ENCODE measurements at regions not wholly inside any gene's neighbourhood (a gene's known extent, or its start where the extent isn't known, plus 50 kb on each side); places are given as distances from the start of the nearest gene placed in this dataset.
"Not testable (repeated sequence)": the region's sequence is repeated elsewhere in the genome, so short reads cannot be mapped to it uniquely, and the experiment has no call there.

DNA sequence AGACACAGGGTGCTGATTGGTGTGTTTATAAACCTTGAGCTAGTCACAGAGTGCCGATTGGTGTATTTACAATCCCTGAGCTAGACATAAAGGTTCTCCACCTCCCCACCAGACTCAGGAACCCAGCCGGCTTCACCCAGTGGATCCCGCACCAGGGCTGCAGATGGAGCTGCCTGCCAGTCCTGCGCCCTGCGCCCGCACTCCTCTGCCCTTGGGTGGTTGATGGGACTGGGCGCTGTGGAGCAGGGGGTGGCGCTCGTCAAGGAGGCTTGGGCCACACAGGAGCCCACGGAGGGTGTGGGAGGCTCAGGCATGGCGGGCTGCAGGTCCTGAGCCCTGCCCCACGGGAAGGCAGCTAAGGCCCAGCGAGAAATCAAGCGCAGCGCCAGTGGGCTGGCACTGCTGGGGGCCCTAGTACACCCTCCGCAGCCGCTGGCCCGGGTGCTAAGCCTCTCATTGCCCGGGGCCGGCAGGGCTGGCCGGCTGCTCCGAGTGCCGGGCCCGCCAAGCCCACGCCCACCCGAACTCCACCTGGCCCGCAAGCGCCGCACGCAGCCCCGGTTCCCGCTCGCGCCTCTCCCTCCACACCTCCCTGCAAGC is 1049.6 kb downstream of the CDH11 start:
- not testable (repeated sequence) for H3K4me3 Mint-ChIP-seq; H3K27ac Mint-ChIP-seq; H3K27me3 Mint-ChIP-seq (ENCODE audit: low read depth); ATAC-seq (replicated peaks in 1 of 2); H3K36me3 Mint-ChIP-seq (ENCODE audit: insufficient read depth in 2 of 2); DNase-seq; H3K4me1 Mint-ChIP-seq (ENCODE audit: low read depth)
- peaks cover 17 to 24% of the 10 kb centered on the region in 2 donors for H3K9me3 Mint-ChIP-seq

- H3K4me3 Mint-ChIP-seq, result no peak overlapping the region
- H3K27ac Mint-ChIP-seq, result no peak overlapping the region
- H3K36me3 Mint-ChIP-seq (ENCODE audit: insufficient read depth in 2 of 2), result peaks cover 0 to 6% of the 10 kb centered on the region in 2 donors
- DNase-seq (no peak), ATAC-seq (replicated peaks in 1 of 2) (no peak)
- no peaks in the 10 kb centered on the region for H3K27me3 Mint-ChIP-seq (ENCODE audit: low read depth)
- peaks cover 13 to 18% of the 10 kb centered on the region in 2 donors for H3K9me3 Mint-ChIP-seq
- H3K4me1 Mint-ChIP-seq (ENCODE audit: low read depth), result no peaks in the 10 kb centered on the region
These were observed 1056.3 kb downstream of the CDH11 start for GRCh38 chr16:64065523-64065922.

- H3K4me1 Mint-ChIP-seq (ENCODE audit: low read depth), result no peaks in the 10 kb centered on the region
- no peak for ATAC-seq (replicated peaks in 1 of 2)
- peaks cover 7% of the 10 kb centered on the region in 2 donors for H3K9me3 Mint-ChIP-seq
- no peak for DNase-seq
- H3K36me3 Mint-ChIP-seq (ENCODE audit: insufficient read depth in 2 of 2), result no peaks in the 10 kb centered on the region
- H3K27ac Mint-ChIP-seq, result no peak overlapping the region
- H3K4me3 Mint-ChIP-seq, result no peak overlapping the region
- no peaks in the 10 kb centered on the region for H3K27me3 Mint-ChIP-seq (ENCODE audit: low read depth)
These were observed 1060.2 kb downstream of the CDH11 start for GRCh38 chr16:64061621-64062020.

DNA sequence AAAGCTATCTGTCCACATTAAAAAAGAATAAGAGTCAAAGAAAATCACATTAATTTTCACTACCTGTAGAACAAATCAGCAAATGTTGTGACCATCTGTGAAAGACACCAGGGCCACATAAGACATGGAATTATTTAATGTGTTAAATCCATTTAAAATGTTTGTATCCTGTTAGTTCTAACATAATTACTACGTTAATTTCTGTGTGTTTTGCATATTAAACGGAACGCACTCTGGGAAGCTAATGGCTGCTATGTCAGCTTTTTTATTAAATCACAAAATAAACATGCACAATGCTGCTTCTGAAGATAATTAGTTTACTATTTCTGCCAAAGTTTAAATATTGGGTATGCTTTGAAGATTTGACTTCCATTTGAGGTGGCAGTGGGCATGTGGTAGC is 1061.2 kb downstream of the CDH11 start:
- DNase-seq (no peak), ATAC-seq (replicated peaks in 1 of 2) (no peak)
- H3K36me3 Mint-ChIP-seq (ENCODE audit: insufficient read depth in 2 of 2), result no peaks in the 10 kb centered on the region
- no peaks in the 10 kb centered on the region for H3K4me1 Mint-ChIP-seq (ENCODE audit: low read depth)
- no peak overlapping the region for H3K27ac Mint-ChIP-seq
- no peak overlapping the region for H3K4me3 Mint-ChIP-seq
- H3K27me3 Mint-ChIP-seq (ENCODE audit: low read depth), result no peaks in the 10 kb centered on the region
- H3K9me3 Mint-ChIP-seq, result peaks cover 8 to 10% of the 10 kb centered on the region in 2 donors

GRCh38 chr16:64058685-64059084 is 1063.2 kb downstream of the CDH11 start:
- DNase-seq, result no peak
- no peak overlapping the region for H3K27ac Mint-ChIP-seq
- H3K27me3 Mint-ChIP-seq (ENCODE audit: low read depth), result no peaks in the 10 kb centered on the region
- no peak for ATAC-seq (replicated peaks in 1 of 2)
- H3K4me1 Mint-ChIP-seq (ENCODE audit: low read depth), result no peaks in the 10 kb centered on the region
- peaks cover 7 to 8% of the 10 kb centered on the region in 2 donors for H3K9me3 Mint-ChIP-seq
- H3K4me3 Mint-ChIP-seq, result no peak overlapping the region
- no peaks in the 10 kb centered on the region for H3K36me3 Mint-ChIP-seq (ENCODE audit: insufficient read depth in 2 of 2)

DNA sequence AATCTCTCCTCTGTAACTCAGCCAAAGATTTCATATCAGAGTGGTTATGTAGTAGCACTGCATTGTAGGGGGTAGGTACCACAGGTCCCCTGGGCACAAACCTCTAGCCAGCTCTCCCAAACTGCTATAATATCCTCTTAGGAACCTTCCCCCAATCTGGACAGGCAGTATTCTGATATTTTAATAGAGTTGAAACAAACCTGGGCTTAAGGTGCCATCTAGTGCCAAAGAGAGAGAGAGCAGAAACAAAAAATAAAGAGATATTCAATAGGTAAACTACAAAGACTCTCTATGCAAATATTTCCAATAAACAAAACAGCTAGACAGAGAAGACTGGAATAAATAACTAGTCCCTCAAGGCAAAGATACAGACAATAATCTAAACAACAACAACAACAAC is 1070.0 kb downstream of the CDH11 start:
- Mint-ChIP-seq H3K27me3 (ENCODE audit: low read depth) (no peaks in the 10 kb centered on the region), H3K9me3 (peaks cover 10% of the 10 kb centered on the region in 2 donors), H3K4me3 (no peak overlapping the region), H3K27ac (no peak overlapping the region), H3K36me3 (ENCODE audit: insufficient read depth in 2 of 2) (peaks cover 0 to 6% of the 10 kb centered on the region in 2 donors), H3K4me1 (ENCODE audit: low read depth) (no peaks in the 10 kb centered on the region)
- no peak for DNase-seq
- no peak for ATAC-seq (replicated peaks in 1 of 2)

GRCh38 chr16:64047878-64048277 is 1074.0 kb downstream of the CDH11 start:
- ATAC-seq (replicated peaks in 1 of 2), result no peak
- H3K27ac Mint-ChIP-seq, result no peak overlapping the region
- peaks cover 0 to 8% of the 10 kb centered on the region in 2 donors for H3K36me3 Mint-ChIP-seq (ENCODE audit: insufficient read depth in 2 of 2)
- no peak for DNase-seq
- peaks cover 7 to 13% of the 10 kb centered on the region in 2 donors for H3K9me3 Mint-ChIP-seq
- no peak overlapping the region for H3K4me3 Mint-ChIP-seq
- H3K4me1 Mint-ChIP-seq (ENCODE audit: low read depth), result no peaks in the 10 kb centered on the region
- no peaks in the 10 kb centered on the region for H3K27me3 Mint-ChIP-seq (ENCODE audit: low read depth)

GRCh38 chr16:64047207-64047606 is 1074.7 kb downstream of the CDH11 start:
- H3K4me3 Mint-ChIP-seq, result no peak overlapping the region
- ATAC-seq (replicated peaks in 1 of 2) (no peak), DNase-seq (no peak)
- no peaks in the 10 kb centered on the region for H3K27me3 Mint-ChIP-seq (ENCODE audit: low read depth)
- peaks cover 7 to 13% of the 10 kb centered on the region in 2 donors for H3K9me3 Mint-ChIP-seq
- peaks cover under 1 to 8% of the 10 kb centered on the region in 2 donors for H3K36me3 Mint-ChIP-seq (ENCODE audit: insufficient read depth in 2 of 2)
- H3K4me1 Mint-ChIP-seq (ENCODE audit: low read depth), result no peaks in the 10 kb centered on the region
- no peak overlapping the region for H3K27ac Mint-ChIP-seq

GRCh38 chr16:64035337-64035736 is 1086.5 kb downstream of the CDH11 start:
- DNase-seq (no peak), ATAC-seq (replicated peaks in 1 of 2) (no peak)
- Mint-ChIP-seq H3K27me3 (ENCODE audit: low read depth) (no peaks in the 10 kb centered on the region), H3K4me3 (no peak overlapping the region), H3K27ac (no peak overlapping the region), H3K36me3 (ENCODE audit: insufficient read depth in 2 of 2) (no peaks in the 10 kb centered on the region), H3K9me3 (peaks cover 9 to 12% of the 10 kb centered on the region in 2 donors), H3K4me1 (ENCODE audit: low read depth) (no peaks in the 10 kb centered on the region)

DNA sequence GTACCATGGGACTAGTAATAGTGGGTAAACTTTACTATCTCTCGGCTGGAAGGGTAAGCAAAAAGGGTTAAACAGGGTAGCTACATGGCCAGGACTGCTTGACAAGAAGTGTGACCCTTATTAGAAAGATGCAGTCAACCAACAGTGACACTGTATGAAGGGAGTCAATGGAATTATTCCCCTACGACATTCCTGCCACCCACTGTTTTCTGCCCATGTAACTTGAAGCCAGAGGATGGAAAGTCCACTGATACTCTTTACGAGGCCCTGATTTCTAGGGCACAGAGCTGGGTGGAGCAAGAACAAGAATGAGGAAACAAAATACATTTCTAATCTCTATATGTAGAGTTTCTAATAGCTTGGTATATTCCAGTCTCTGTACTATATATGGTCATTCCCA is 1102.5 kb downstream of the CDH11 start:
- ATAC-seq (replicated peaks in 1 of 2), result no peak
- Mint-ChIP-seq H3K4me3 (no peak overlapping the region), H3K9me3 (peaks cover 1 to 9% of the 10 kb centered on the region in 2 donors), H3K36me3 (ENCODE audit: insufficient read depth in 2 of 2) (peaks cover 1 to 4% of the 10 kb centered on the region in 2 donors), H3K4me1 (ENCODE audit: low read depth) (no peaks in the 10 kb centered on the region), H3K27ac (no peak overlapping the region), H3K27me3 (ENCODE audit: low read depth) (no peaks in the 10 kb centered on the region)
- no peak for DNase-seq

GRCh38 chr16:64017796-64018195 is 1104.1 kb downstream of the CDH11 start:
- peaks cover 2% of the 10 kb centered on the region in 2 donors for H3K36me3 Mint-ChIP-seq (ENCODE audit: insufficient read depth in 2 of 2)
- ATAC-seq (replicated peaks in 1 of 2), result no peak
- no peaks in the 10 kb centered on the region for H3K27me3 Mint-ChIP-seq (ENCODE audit: low read depth)
- H3K27ac Mint-ChIP-seq, result no peak overlapping the region
- no peak overlapping the region for H3K4me3 Mint-ChIP-seq
- peaks cover 4 to 14% of the 10 kb centered on the region in 2 donors for H3K9me3 Mint-ChIP-seq
- no peaks in the 10 kb centered on the region for H3K4me1 Mint-ChIP-seq (ENCODE audit: low read depth)
- DNase-seq, result no peak

DNA sequence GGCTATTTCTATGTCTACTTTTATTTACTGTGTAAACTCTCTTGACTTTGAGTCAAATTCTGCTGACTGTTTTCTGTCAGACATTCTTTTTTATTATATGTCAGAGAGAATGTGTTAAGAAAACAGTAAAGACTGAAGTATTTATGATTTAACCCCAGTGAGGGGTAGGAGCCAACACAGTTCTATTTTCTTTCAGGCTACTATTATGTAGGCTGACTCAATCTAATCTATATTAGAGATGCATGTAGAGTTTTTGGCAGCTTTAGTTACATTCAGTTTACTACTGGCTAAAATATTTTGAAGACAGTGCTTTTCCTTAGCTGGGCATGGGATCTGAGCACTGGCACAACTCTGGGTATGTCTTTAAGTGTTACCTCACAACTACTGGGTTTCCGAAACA is 1108.0 kb downstream of the CDH11 start:
- H3K4me1 Mint-ChIP-seq (ENCODE audit: low read depth), result no peaks in the 10 kb centered on the region
- no peak overlapping the region for H3K4me3 Mint-ChIP-seq
- peaks cover 14% of the 10 kb centered on the region in 2 donors for H3K9me3 Mint-ChIP-seq
- H3K27ac Mint-ChIP-seq, result no peak overlapping the region
- ATAC-seq (replicated peaks in 1 of 2) (no peak), DNase-seq (no peak)
- no peaks in the 10 kb centered on the region for H3K27me3 Mint-ChIP-seq (ENCODE audit: low read depth)
- H3K36me3 Mint-ChIP-seq (ENCODE audit: insufficient read depth in 2 of 2), result peaks cover 0 to 4% of the 10 kb centered on the region in 2 donors

GRCh38 chr16:64012166-64012565 is 1109.7 kb downstream of the CDH11 start:
- H3K4me3 Mint-ChIP-seq, result no peak overlapping the region
- H3K4me1 Mint-ChIP-seq (ENCODE audit: low read depth), result no peaks in the 10 kb centered on the region
- H3K27me3 Mint-ChIP-seq (ENCODE audit: low read depth), result no peaks in the 10 kb centered on the region
- no peak overlapping the region for H3K27ac Mint-ChIP-seq
- peaks cover 0 to 4% of the 10 kb centered on the region in 2 donors for H3K36me3 Mint-ChIP-seq (ENCODE audit: insufficient read depth in 2 of 2)
- ATAC-seq (replicated peaks in 1 of 2), result no peak
- no peak for DNase-seq
- peaks cover 14% of the 10 kb centered on the region in 2 donors for H3K9me3 Mint-ChIP-seq

DNA sequence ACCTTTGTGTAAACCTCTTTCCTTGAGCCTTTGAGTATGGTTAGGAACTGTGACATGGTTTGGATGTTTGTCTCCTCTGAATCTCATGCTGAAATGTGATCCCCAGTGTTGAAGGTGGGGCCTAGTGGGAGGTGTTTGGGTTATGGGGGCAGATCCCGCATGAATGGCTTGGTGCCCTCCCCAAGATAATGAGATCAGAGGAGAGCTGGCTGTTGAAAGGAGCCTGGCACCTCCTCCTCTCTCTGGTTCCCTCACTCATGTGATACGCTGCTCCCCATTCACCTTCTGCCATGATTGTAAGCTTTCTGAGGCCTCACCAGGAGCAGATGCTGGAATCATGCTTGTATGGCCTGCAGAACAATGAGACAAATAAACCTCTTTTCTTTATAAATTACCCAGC is 1110.2 kb downstream of the CDH11 start:
- ATAC-seq (replicated peaks in 1 of 2) (no peak), DNase-seq (no peak)
- Mint-ChIP-seq H3K4me1 (ENCODE audit: low read depth) (no peaks in the 10 kb centered on the region), H3K9me3 (peaks cover 14% of the 10 kb centered on the region in 2 donors), H3K27ac (no peak overlapping the region), H3K27me3 (ENCODE audit: low read depth) (no peaks in the 10 kb centered on the region), H3K36me3 (ENCODE audit: insufficient read depth in 2 of 2) (peaks cover 0 to 4% of the 10 kb centered on the region in 2 donors), H3K4me3 (no peak overlapping the region)
